Type B pancreatic cell (in vitro differentiated cells): ENCODE measurements at regions not wholly inside any gene's neighbourhood (a gene's known extent, or its start where the extent isn't known, plus 50 kb on each side); places are given as distances from the start of the nearest gene placed in this dataset.
"Not testable (repeated sequence)": the region's sequence is repeated elsewhere in the genome, so short reads cannot be mapped to it uniquely, and the experiment has no call there.

Source experiments
- DNase-seq: peaks from one replicate; pipeline ENCODE4 v3.0.0; 2021; ENCODE audit warnings: mixed read lengths; ENCODE audit not compliant: unreplicated experiment; ENCODE audit errors: extremely low spot score
- H3K27ac Mint-ChIP-seq: 2 replicates; pipeline ENCODE4 v1.8.0; 2021; ENCODE audit warnings: mild to moderate bottlenecking, mixed read lengths
- H3K27me3 Mint-ChIP-seq: 2 replicates; pipeline ENCODE4 v1.8.0; 2021; ENCODE audit warnings: mixed read lengths
- H3K36me3 Mint-ChIP-seq: 2 replicates; pipeline ENCODE4 v1.8.0; 2021; ENCODE audit warnings: mixed read lengths
- H3K4me1 Mint-ChIP-seq: one replicate; pipeline ENCODE4 v1.8.0; 2021; ENCODE audit warnings: mixed read lengths; ENCODE audit not compliant: unreplicated experiment
- H3K4me3 Mint-ChIP-seq: 2 replicates; pipeline ENCODE4 v1.8.0; 2021; ENCODE audit warnings: mild to moderate bottlenecking, mixed read lengths
- H3K9me3 Mint-ChIP-seq: 2 replicates; pipeline ENCODE4 v1.8.0; 2021; ENCODE audit warnings: mixed read lengths
- CTCF ChIP-seq: fragments of 200-600 bp; sonication (generic); conservative IDR thresholded peaks from 2 replicates; pipeline ENCODE4 v1.5.0; 2021; ENCODE audit warnings: antibody characterized with exemption, mild to moderate bottlenecking

DNA sequence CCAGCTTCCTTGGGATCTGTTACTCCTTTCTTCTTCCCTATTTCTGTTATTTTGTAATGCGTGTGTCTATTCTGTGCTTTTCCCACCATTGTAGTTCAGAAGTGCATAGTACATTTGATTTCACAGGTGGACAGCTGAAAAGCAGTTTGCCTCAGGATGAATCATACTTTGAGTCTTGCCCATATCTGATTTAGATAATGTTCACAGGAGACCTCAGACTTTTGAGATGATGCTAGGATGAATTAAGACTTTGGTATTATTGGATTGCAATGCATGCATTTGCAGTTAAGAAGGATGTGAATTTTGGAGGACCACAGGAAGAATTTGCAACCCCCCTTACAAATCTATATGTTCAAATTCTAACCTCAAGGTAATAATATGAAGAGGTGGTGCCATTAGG is 769.6 kb downstream of the CDH11 start:
- no peaks in the 10 kb centered on the region for H3K27me3 Mint-ChIP-seq
- no peak for DNase-seq
- H3K4me1 Mint-ChIP-seq, result peaks cover 13% of the 10 kb centered on the region
- peaks cover 4% of the 10 kb centered on the region for H3K9me3 Mint-ChIP-seq
- no peak overlapping the region for H3K4me3 Mint-ChIP-seq
- no peak for TF ChIP-seq CTCF
- no peak overlapping the region for H3K27ac Mint-ChIP-seq
- H3K36me3 Mint-ChIP-seq, result no peaks in the 10 kb centered on the region

GRCh38 chr16:64351121-64351520 is 770.7 kb downstream of the CDH11 start:
- H3K27ac Mint-ChIP-seq, result no peak overlapping the region

DNA sequence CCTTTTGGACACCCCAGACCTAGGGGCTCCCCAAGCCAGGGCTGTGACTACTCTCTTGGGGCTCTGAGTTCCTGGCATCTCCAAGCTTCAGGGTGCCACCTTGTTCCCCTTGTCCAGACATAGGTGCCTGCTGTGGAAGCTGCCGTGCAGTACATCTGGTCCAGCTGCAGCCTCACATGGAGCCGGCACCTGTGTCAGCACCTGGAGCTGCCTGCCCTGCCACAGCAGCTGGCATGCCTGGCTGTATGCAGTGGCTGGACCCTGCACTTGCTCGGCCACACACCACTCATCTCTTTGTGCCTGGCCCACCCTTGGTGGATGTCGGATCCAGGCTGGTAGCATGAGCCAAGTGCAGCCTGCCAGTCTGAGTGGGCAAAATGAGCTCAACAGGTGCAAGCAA is 775.8 kb downstream of the CDH11 start:
- H3K27me3 Mint-ChIP-seq, result no peaks in the 10 kb centered on the region
- no peaks in the 10 kb centered on the region for H3K9me3 Mint-ChIP-seq
- no peaks in the 10 kb centered on the region for H3K36me3 Mint-ChIP-seq
- TF ChIP-seq CTCF, result no peak
- no peak overlapping the region for H3K27ac Mint-ChIP-seq
- DNase-seq, result no peak
- H3K4me3 Mint-ChIP-seq, result no peak overlapping the region
- H3K4me1 Mint-ChIP-seq, result no peaks in the 10 kb centered on the region

More at GRCh38 chr16:64351121-64351520, 770.7 kb downstream of the CDH11 start:
- Mint-ChIP-seq H3K9me3 (peaks cover 4% of the 10 kb centered on the region), H3K4me1 (peaks cover 7% of the 10 kb centered on the region), H3K36me3 (no peaks in the 10 kb centered on the region), H3K27me3 (no peaks in the 10 kb centered on the region), H3K4me3 (no peak overlapping the region)
- TF ChIP-seq CTCF, result no peak
- DNase-seq, result no peak

- DNase-seq, result no peak
- Mint-ChIP-seq H3K27ac (no peak overlapping the region), H3K9me3 (peaks cover 2% of the 10 kb centered on the region), H3K27me3 (no peaks in the 10 kb centered on the region), H3K36me3 (no peaks in the 10 kb centered on the region), H3K4me3 (no peak overlapping the region), H3K4me1 (no peaks in the 10 kb centered on the region)
- no peak for TF ChIP-seq CTCF
Measured at GRCh38 chr16:64345142-64345541, 776.7 kb downstream of the CDH11 start.

DNA sequence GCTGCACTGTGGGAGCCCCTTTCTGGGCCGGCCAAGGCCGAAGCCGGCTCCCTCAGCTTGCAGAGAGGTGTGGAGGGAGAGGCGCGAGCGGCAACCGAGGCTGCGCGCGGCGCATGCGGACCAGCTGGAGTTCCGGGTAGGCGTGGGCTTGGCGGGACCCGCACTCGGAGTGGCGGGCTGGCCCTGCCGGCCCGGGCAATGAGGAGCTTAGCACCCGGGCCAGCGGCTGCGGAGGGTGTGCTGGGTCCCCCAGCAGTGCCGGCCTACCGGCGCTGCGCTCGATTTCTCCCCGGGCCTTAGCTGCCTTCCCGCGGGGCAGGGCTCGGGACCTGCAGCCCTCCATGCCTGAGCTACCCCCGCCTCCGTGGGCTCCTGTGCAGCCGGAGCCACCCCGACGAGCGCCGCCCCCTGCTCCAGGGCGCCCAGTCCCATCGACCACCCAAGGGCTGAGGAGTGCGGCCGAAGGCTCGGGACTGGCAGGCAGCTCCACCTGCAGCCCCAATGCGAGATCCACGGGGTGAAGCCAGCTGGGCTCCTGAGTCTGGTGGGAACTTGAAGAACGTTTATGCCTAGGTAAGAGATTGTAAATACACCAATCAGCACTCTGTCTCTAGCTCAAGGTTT is 777.9 kb downstream of the CDH11 start:
- H3K27ac Mint-ChIP-seq, H3K27me3 Mint-ChIP-seq, H3K36me3 Mint-ChIP-seq, H3K4me1 Mint-ChIP-seq, H3K4me3 Mint-ChIP-seq, DNase-seq, H3K9me3 Mint-ChIP-seq: not testable (repeated sequence)

- Mint-ChIP-seq H3K4me1 (no peaks in the 10 kb centered on the region), H3K27me3 (no peaks in the 10 kb centered on the region), H3K27ac (no peak overlapping the region), H3K9me3 (peaks cover 4% of the 10 kb centered on the region), H3K4me3 (no peak overlapping the region), H3K36me3 (no peaks in the 10 kb centered on the region)
- no peak for DNase-seq
- TF ChIP-seq CTCF, result no peak
Measured at GRCh38 chr16:64343061-64343819, 778.6 kb downstream of the CDH11 start.

GRCh38 chr16:64341336-64341735 is 780.5 kb downstream of the CDH11 start:
- H3K9me3 Mint-ChIP-seq, H3K4me3 Mint-ChIP-seq, DNase-seq, H3K36me3 Mint-ChIP-seq, H3K4me1 Mint-ChIP-seq, H3K27ac Mint-ChIP-seq, H3K27me3 Mint-ChIP-seq: not testable (repeated sequence)
